ENCODE measurements at regions not wholly inside any gene's neighbourhood (a gene's known extent, or its start where the extent isn't known, plus 50 kb on each side); places are given as distances from the start of the nearest gene placed in this dataset.

- TF ChIP-seq CTCF (IDR thresholded peaks at IDR 0.05 in 2 of 3, conservative IDR thresholded peaks at IDR 0.05 in 1 of 3; ENCODE audit: control insufficient read depth in 2 of 3, extremely low read depth in 1 of 3, insufficient read depth in 1 of 3, low read depth in 3 of 3, low read length in 3 of 3) (no peak), FOS (IDR thresholded peaks at IDR 0.05; ENCODE audit: borderline replicate concordance, extremely low read depth, insufficient read length) (no peak), ZBTB33 (IDR thresholded peaks at IDR 0.05) (no peak), POLR2AphosphoS5 (IDR thresholded peaks at IDR 0.05; ENCODE audit: low read length) (no peak), ZSCAN29 (IDR thresholded peaks at IDR 0.05) (no peak), TAF1 (IDR thresholded peaks at IDR 0.05; ENCODE audit: borderline replicate concordance, low read depth, low read length) (no peak), PKNOX1 (IDR thresholded peaks at IDR 0.05) (no peak)
Measured at GRCh38 chr2:100673115-100673514, 110.3 kb downstream of the PDCL3 start.

Measured in GM12878 (cell line).